ENCODE measurements at regions not wholly inside any gene's neighbourhood (a gene's known extent, or its start where the extent isn't known, plus 50 kb on each side); places are given as distances from the start of the nearest gene placed in this dataset.

DNA sequence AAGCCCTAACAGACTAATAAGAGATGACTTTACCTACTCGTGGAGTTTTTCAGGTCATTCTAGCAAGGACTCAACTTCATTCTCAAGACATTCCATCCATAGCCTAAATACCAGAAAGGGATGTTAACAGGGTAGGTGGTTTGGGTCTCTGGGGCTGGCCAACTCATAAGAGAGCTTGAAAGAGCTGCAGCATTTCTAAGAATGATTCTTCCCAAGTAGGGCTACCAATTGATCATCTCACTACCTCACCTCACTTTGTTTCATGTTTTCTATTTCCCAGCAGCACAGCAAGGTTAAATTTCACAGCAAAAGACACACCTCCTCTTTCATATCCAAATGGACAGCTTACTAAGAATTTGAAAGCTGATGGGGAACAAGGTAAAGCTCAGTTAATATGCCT lies 614.8 kb upstream of the DIPK2B start:
- TF ChIP-seq, protein P1, sequence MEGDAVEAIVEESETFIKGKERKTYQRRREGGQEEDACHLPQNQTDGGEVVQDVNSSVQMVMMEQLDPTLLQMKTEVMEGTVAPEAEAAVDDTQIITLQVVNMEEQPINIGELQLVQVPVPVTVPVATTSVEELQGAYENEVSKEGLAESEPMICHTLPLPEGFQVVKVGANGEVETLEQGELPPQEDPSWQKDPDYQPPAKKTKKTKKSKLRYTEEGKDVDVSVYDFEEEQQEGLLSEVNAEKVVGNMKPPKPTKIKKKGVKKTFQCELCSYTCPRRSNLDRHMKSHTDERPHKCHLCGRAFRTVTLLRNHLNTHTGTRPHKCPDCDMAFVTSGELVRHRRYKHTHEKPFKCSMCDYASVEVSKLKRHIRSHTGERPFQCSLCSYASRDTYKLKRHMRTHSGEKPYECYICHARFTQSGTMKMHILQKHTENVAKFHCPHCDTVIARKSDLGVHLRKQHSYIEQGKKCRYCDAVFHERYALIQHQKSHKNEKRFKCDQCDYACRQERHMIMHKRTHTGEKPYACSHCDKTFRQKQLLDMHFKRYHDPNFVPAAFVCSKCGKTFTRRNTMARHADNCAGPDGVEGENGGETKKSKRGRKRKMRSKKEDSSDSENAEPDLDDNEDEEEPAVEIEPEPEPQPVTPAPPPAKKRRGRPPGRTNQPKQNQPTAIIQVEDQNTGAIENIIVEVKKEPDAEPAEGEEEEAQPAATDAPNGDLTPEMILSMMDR (IDR thresholded peaks at IDR 0.05), result no peak
- no peak for TF ChIP-seq POLR2A (IDR thresholded peaks at IDR 0.05)
- TF ChIP-seq POLR2AphosphoS5 (IDR thresholded peaks at IDR 0.05), result no peak
- TF ChIP-seq EP300 (IDR thresholded peaks at IDR 0.05), result no peak
